22Rv1 (cell line): ENCODE measurements at regions not wholly inside any gene's neighbourhood (a gene's known extent, or its start where the extent isn't known, plus 50 kb on each side); places are given as distances from the start of the nearest gene placed in this dataset.

Experiments used
- CTCF ChIP-seq: fragments of 450-650 bp; IDR thresholded peaks from 2 replicates; pipeline ENCODE4 v1.5.1; 2017; ENCODE audit warnings: mild to moderate bottlenecking
- ZFX ChIP-seq: fragments of 450-650 bp; IDR thresholded peaks from 2 replicates; pipeline ENCODE4 v1.6.1; 2017; ENCODE audit warnings: antibody characterized with exemption, borderline replicate concordance

GRCh38 chr6:84390851-84391250 is 163.4 kb upstream of the CEP162 start:
- no peak for TF ChIP-seq CTCF
- no peak for TF ChIP-seq ZFX
